Breast epithelium (tissue), 4 donors: ENCODE measurements at regions not wholly inside any gene's neighbourhood (a gene's known extent, or its start where the extent isn't known, plus 50 kb on each side); places are given as distances from the start of the nearest gene placed in this dataset.
A peak's percentile ranks its signal among the peaks of the same experiment; 100 is the strongest.

Experiments
- DNase-seq, 2 donors: peaks; one replicate each; pipeline ENCODE4 v3.0.0-alpha.2; 2019; ENCODE audit warnings: low spot score in 2 of 2
- H3K27ac ChIP-seq, 2 donors: fragments of 200-600 bp; sonication (generic) in 1 of 2; one replicate each; pipeline ENCODE4 v1.5.1; 2016 to 2019; ENCODE audit warnings: mild to moderate bottlenecking in 1 of 2
- H3K27me3 ChIP-seq, 2 donors: fragments of 200-600 bp; sonication (generic) in 1 of 2; one replicate each; pipeline versions ENCODE4 v1.5.1 to v1.6.0; 2017 to 2019; ENCODE audit warnings: control low read depth in 1 of 2, mild to moderate bottlenecking in 1 of 2
- H3K36me3 ChIP-seq: fragments of 200-600 bp; one replicate; pipeline ENCODE4 v1.5.1; 2019
- H3K4me1 ChIP-seq, 2 donors: fragments of 200-600 bp; sonication (generic); one replicate each; pipeline ENCODE4 v1.5.1; 2016 to 2019; ENCODE audit warnings: control low read depth in 1 of 2
- H3K4me3 ChIP-seq, 3 donors: fragments of 200-600 bp; sonication (generic); 1 replicate in 2 of 3; 2 replicates in 1 of 3; pipeline ENCODE4 v1.5.1; 2016 to 2019; ENCODE audit warnings: mild to moderate bottlenecking in 3 of 3, moderate library complexity in 2 of 3
- H3K9me3 ChIP-seq, 2 donors: fragments of 200-600 bp; sonication (generic) in 1 of 2; one replicate each; pipeline ENCODE4 v1.5.1; 2016 to 2019; ENCODE audit warnings: control low read depth in 1 of 2
- CTCF ChIP-seq, 3 donors: fragments of 450-650 bp; IDR thresholded peaks; one replicate each; pipeline ENCODE4 v1.5.1; 2016 to 2017; ENCODE audit warnings: antibody characterized with exemption in 3 of 3, mild to moderate bottlenecking in 3 of 3, moderate library complexity in 3 of 3
- POLR2A ChIP-seq: fragments of 450-650 bp; IDR thresholded peaks from one replicate; pipeline ENCODE4 v1.6.1; 2016; ENCODE audit warnings: antibody characterized with exemption, mild to moderate bottlenecking, moderate library complexity
- POLR2AphosphoS5 ChIP-seq, 3 donors: sonication (generic); formaldehyde crosslinking; IDR thresholded peaks; one replicate each; pipeline ENCODE4 v1.6.1; 2017; ENCODE audit warnings: antibody characterized with exemption in 3 of 3
- intact Hi-C: fragments of 100-400 bp; cut with DNase I; formaldehyde crosslinking; loops from one replicate; pipeline ENCODE4 v1.15.1; 2023; ENCODE audit warnings: low total_unique reads

- no peaks in the 10 kb centered on the region for H3K4me1 ChIP-seq
- no peak for TF ChIP-seq POLR2AphosphoS5 (IDR thresholded peaks at IDR 0.05)
- intact Hi-C loops: no loop called here
- peaks cover 0 to 4% of the 10 kb centered on the region in 2 donors for H3K27me3 ChIP-seq
- no peaks in the 10 kb centered on the region for H3K36me3 ChIP-seq
- no peak overlapping the region for H3K27ac ChIP-seq
- H3K4me3 ChIP-seq: no peak overlapping the region
- no peak for DNase-seq
- H3K9me3 ChIP-seq: no peaks in the 10 kb centered on the region
Measured at GRCh38 chr9:113692256-113692655, 183.9 kb upstream of the ZNF618 start.

GRCh38 chr9:113694912-113695311, 181.2 kb upstream of the ZNF618 start:
- Histone ChIP-seq H3K36me3 (no peaks in the 10 kb centered on the region), H3K4me3 (no peak overlapping the region), H3K27me3 (no peaks in the 10 kb centered on the region), H3K9me3 (no peaks in the 10 kb centered on the region), H3K27ac (no peak overlapping the region), H3K4me1 (no peaks in the 10 kb centered on the region)
- DNase-seq: no peak
- intact Hi-C loops: no loop called here
- TF ChIP-seq POLR2AphosphoS5 (IDR thresholded peaks at IDR 0.05) (no peak), POLR2A (no peak), CTCF (IDR thresholded peaks at IDR 0.05) (no peak)

- Histone ChIP-seq H3K9me3 (no peaks in the 10 kb centered on the region), H3K27me3 (no peaks in the 10 kb centered on the region), H3K4me1 (no peaks in the 10 kb centered on the region), H3K36me3 (no peaks in the 10 kb centered on the region), H3K27ac (no peak overlapping the region), H3K4me3 (no peak overlapping the region)
- no peak for TF ChIP-seq POLR2A
- TF ChIP-seq POLR2AphosphoS5 (IDR thresholded peaks at IDR 0.05): no peak
- TF ChIP-seq CTCF (IDR thresholded peaks at IDR 0.05): no peak
- no peak for DNase-seq
- intact Hi-C loops: no loop called here
Measured at GRCh38 chr9:113695440-113695851, 180.7 kb upstream of the ZNF618 start.

GRCh38 chr9:113695901-113696300, 180.2 kb upstream of the ZNF618 start:
- no peaks in the 10 kb centered on the region for H3K4me1 ChIP-seq
- DNase-seq: no peak
- intact Hi-C loops: no loop called here
- no peaks in the 10 kb centered on the region for H3K36me3 ChIP-seq
- no peak overlapping the region for H3K4me3 ChIP-seq
- no peak overlapping the region for H3K27ac ChIP-seq
- TF ChIP-seq CTCF (IDR thresholded peaks at IDR 0.05): no peak
- no peak for TF ChIP-seq POLR2AphosphoS5 (IDR thresholded peaks at IDR 0.05)
- TF ChIP-seq POLR2A: no peak
- no peaks in the 10 kb centered on the region for H3K27me3 ChIP-seq
- H3K9me3 ChIP-seq: no peaks in the 10 kb centered on the region

- Histone ChIP-seq H3K4me1 (no peaks in the 10 kb centered on the region), H3K9me3 (no peaks in the 10 kb centered on the region), H3K4me3 (peak overlapping the region in 1 of 3 donors; percentile 30), H3K36me3 (no peaks in the 10 kb centered on the region), H3K27me3 (no peaks in the 10 kb centered on the region), H3K27ac (no peak overlapping the region)
- no peak for DNase-seq
- TF ChIP-seq POLR2A: no peak
- TF ChIP-seq POLR2AphosphoS5 (IDR thresholded peaks at IDR 0.05): no peak
- no peak for TF ChIP-seq CTCF (IDR thresholded peaks at IDR 0.05)
- intact Hi-C loops: no loop called here
Measured at GRCh38 chr9:113701774-113702755, 174.0 kb upstream of the ZNF618 start.
